SK-MEL-5 (cell line): ENCODE measurements at regions not wholly inside any gene's neighbourhood (a gene's known extent, or its start where the extent isn't known, plus 50 kb on each side); places are given as distances from the start of the nearest gene placed in this dataset.
A peak's percentile ranks its signal among the peaks of the same experiment; 100 is the strongest.
"Not testable (repeated sequence)": the region's sequence is repeated elsewhere in the genome, so short reads cannot be mapped to it uniquely, and the experiment has no call there.

ENCODE experiments used
- DNase-seq: peaks from one replicate; pipeline ENCODE4 v3.0.0-alpha.2; 2016; ENCODE audit warnings: low read depth, low spot score
- in situ Hi-C: cut with HindIII; loops from 2 replicates; pipeline ENCODE4 v1.10.0; 2016; ENCODE audit warnings: low sequenced_read_pairs, high pct_unique_total_duplicates, low pct_unique_long_range_greater_than_20kb

GRCh38 chr13:67481445-67481844, 251.3 kb upstream of the PCDH9 start:
- in situ Hi-C loops: no loop called here
- DNase-seq: no peak

GRCh38 chr13:67474115-67474514, 244.0 kb upstream of the PCDH9 start:
- DNase-seq: no peak
- in situ Hi-C loops: no loop called here

- in situ Hi-C loops: no loop called here
- no peak for DNase-seq
Observed at GRCh38 chr13:67469623-67470022, 239.5 kb upstream of the PCDH9 start.

- DNase-seq: no peak
- in situ Hi-C loops: no loop called here
Observed at GRCh38 chr13:67466569-67466968, 236.4 kb upstream of the PCDH9 start.

- in situ Hi-C loops: no loop called here
- DNase-seq: no peak
Observed at GRCh38 chr13:67464154-67464553, 234.0 kb upstream of the PCDH9 start.

- no peak for DNase-seq
- in situ Hi-C loops: no loop called here
Observed at GRCh38 chr13:67462098-67462497, 232.0 kb upstream of the PCDH9 start.

GRCh38 chr13:67452526-67452925, 222.4 kb upstream of the PCDH9 start:
- in situ Hi-C loops, DNase-seq: not testable (repeated sequence)

GRCh38 chr13:67445436-67445835, 215.3 kb upstream of the PCDH9 start:
- no peak for DNase-seq

GRCh38 chr13:67443923-67444322, 213.8 kb upstream of the PCDH9 start:
- in situ Hi-C loops: no loop called here
- DNase-seq: no peak

More at GRCh38 chr13:67445436-67445835, 215.3 kb upstream of the PCDH9 start:
- in situ Hi-C loops: no loop called here

GRCh38 chr13:67440236-67440975, 210.3 kb upstream of the PCDH9 start:
- in situ Hi-C loops: no loop called here
- no peak for DNase-seq

- in situ Hi-C loops: no loop called here
- no peak for DNase-seq
Observed at GRCh38 chr13:67439365-67439764, 209.2 kb upstream of the PCDH9 start.

- in situ Hi-C loops: no loop called here
- peak; percentile 26 for DNase-seq
Observed at GRCh38 chr13:67438465-67438864, 208.3 kb upstream of the PCDH9 start.

GRCh38 chr13:67437244-67437643, 207.1 kb upstream of the PCDH9 start:
- in situ Hi-C loops: no loop called here
- DNase-seq: no peak

- in situ Hi-C loops: no loop called here
- no peak for DNase-seq
Observed at GRCh38 chr13:67421475-67421874, 191.3 kb upstream of the PCDH9 start.

- in situ Hi-C loops: no loop called here
- DNase-seq: peak; percentile 80
Observed at GRCh38 chr13:67416047-67416925, 186.2 kb upstream of the PCDH9 start.

GRCh38 chr13:67410645-67411044, 180.5 kb upstream of the PCDH9 start:
- peak; percentile 84 for DNase-seq

GRCh38 chr13:67408798-67409197, 178.7 kb upstream of the PCDH9 start:
- in situ Hi-C loops: no loop called here
- DNase-seq: no peak

More at GRCh38 chr13:67410645-67411044, 180.5 kb upstream of the PCDH9 start:
- in situ Hi-C loops: no loop called here

- no peak for DNase-seq
- in situ Hi-C loops: no loop called here
Observed at GRCh38 chr13:67402546-67402945, 172.4 kb upstream of the PCDH9 start.

- in situ Hi-C loops: no loop called here
- DNase-seq: no peak
Observed at GRCh38 chr13:67395577-67395976, 165.4 kb upstream of the PCDH9 start.
